Cardiac muscle cell (in vitro differentiated cells and primary cell): ENCODE measurements at regions not wholly inside any gene's neighbourhood (a gene's known extent, or its start where the extent isn't known, plus 50 kb on each side); places are given as distances from the start of the nearest gene placed in this dataset.

ENCODE experiments used
- DNase-seq, 2 donors: peaks; one replicate each; pipeline versions ENCODE4 v3.0.0 to v3.0.0-alpha.2; 2010 to 2017; ENCODE audit warnings: low read depth in 1 of 2, low spot score in 1 of 2
- H3K27ac ChIP-seq: fragments of 200-600 bp; sonication (generic); 2 replicates; pipeline ENCODE4 v1.5.1; 2016
- H3K27me3 ChIP-seq: fragments of 200-600 bp; sonication (generic); 2 replicates; pipeline ENCODE4 v1.6.0; 2016; ENCODE audit warnings: control low read depth
- H3K36me3 ChIP-seq: fragments of 200-600 bp; sonication (generic); 2 replicates; pipeline ENCODE4 v1.5.1; 2016; ENCODE audit warnings: control low read depth
- H3K4me1 ChIP-seq: fragments of 200-600 bp; sonication (generic); 2 replicates; pipeline ENCODE4 v1.8.1; 2017; ENCODE audit warnings: low read depth, mild to moderate bottlenecking, mixed run types
- H3K4me3 ChIP-seq: fragments of 200-600 bp; sonication (generic); 2 replicates; pipeline ENCODE4 v1.5.1; 2016; ENCODE audit warnings: mild to moderate bottlenecking
- H3K9me3 ChIP-seq: fragments of 200-600 bp; sonication (generic); 2 replicates; pipeline ENCODE4 v1.5.1; 2017; ENCODE audit warnings: low read depth, mild to moderate bottlenecking, control low read depth
- CTCF ChIP-seq: IDR thresholded peaks from 2 replicates; pipeline ENCODE4 v1.5.1; 2012; ENCODE audit warnings: low read depth, mild to moderate bottlenecking, low read length

DNA sequence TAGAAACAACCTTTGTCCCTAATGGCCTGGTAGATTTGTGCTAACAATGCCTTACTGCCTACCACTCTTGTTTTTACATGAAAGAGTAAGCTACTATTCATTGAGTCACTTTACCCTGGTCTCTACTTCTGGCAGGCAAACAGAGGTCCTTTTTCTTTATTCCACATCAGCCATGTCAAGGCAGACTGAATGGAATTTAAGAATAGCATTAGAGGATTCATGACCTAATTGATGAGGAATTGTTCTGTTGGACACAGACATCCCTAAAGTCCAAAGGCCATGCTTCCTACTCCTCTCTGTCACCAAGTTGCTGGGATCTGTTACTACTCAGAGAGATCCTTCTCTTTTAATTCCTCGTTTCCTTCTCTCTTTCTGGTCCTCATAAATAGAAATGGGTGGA lies 229.1 kb upstream of the ZP4 start:
- no peak for TF ChIP-seq CTCF
- Histone ChIP-seq H3K27me3 (no peaks in the 10 kb centered on the region), H3K27ac (no peak overlapping the region), H3K4me1 (no peaks in the 10 kb centered on the region), H3K9me3 (no peaks in the 10 kb centered on the region), H3K4me3 (no peak overlapping the region), H3K36me3 (no peaks in the 10 kb centered on the region)
- DNase-seq: no peak

GRCh38 chr1:238119060-238119459 lies 228.3 kb upstream of the ZP4 start:
- H3K4me3 ChIP-seq: no peak overlapping the region
- no peak overlapping the region for H3K27ac ChIP-seq
- DNase-seq: no peak
- no peaks in the 10 kb centered on the region for H3K36me3 ChIP-seq
- no peaks in the 10 kb centered on the region for H3K9me3 ChIP-seq
- no peaks in the 10 kb centered on the region for H3K27me3 ChIP-seq
- no peaks in the 10 kb centered on the region for H3K4me1 ChIP-seq
- no peak for TF ChIP-seq CTCF

DNA sequence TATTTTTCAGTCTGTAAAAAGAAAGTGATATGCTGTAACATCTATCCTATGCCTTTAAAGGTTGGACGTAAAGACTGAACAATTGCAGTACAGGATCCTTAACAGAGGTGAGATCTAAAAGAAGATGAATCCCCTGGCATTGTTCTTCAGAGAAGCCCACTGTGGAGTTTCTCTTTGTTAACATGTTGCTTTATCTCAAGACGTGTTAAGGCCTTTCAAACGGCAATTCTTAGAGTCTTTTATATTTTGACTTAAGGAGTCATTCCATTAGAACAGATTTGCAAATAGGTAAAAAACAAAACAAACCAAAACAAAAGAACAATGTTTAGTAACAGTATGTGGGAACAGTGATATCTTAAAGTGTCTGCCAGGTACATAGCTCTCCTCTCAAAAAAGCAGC lies 225.1 kb upstream of the ZP4 start:
- Histone ChIP-seq H3K36me3 (no peaks in the 10 kb centered on the region), H3K4me1 (no peaks in the 10 kb centered on the region), H3K9me3 (no peaks in the 10 kb centered on the region), H3K4me3 (no peak overlapping the region), H3K27me3 (no peaks in the 10 kb centered on the region), H3K27ac (no peak overlapping the region)
- no peak for TF ChIP-seq CTCF
- no peak for DNase-seq

DNA sequence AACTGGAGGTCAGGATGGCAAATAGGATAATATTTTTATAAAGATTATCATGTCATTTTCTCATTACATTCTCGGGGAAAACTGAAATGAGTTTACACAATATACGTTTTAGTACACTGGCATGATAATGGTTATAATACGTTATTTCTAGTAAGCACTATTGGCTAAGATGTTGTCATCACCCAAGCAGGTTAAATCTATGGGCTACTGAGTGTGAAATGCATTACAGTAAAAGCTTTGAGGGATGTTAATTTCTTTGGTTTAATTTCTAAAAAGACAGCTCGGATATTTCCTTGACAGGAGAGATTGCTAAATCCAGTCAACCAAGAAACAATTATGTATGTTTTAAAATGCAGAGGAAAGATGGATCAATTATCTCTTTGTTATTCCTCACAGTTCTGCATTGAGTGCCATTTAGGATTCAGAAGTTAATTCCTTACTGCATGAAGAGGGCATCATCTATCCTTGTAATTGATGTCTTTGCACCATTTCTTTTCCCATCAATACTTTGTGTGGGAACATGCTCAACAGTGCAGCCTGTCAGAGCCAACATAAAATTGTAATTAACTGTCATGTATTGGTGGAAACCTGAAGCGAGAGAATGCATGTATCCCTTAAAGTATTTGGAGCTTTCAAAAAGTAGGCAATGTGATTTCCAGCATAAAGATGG lies 222.4 kb upstream of the ZP4 start:
- no peak overlapping the region for H3K27ac ChIP-seq
- no peak for TF ChIP-seq CTCF
- no peaks in the 10 kb centered on the region for H3K36me3 ChIP-seq
- H3K4me1 ChIP-seq: no peaks in the 10 kb centered on the region
- no peaks in the 10 kb centered on the region for H3K9me3 ChIP-seq
- no peaks in the 10 kb centered on the region for H3K27me3 ChIP-seq
- H3K4me3 ChIP-seq: no peak overlapping the region
- no peak for DNase-seq

- Histone ChIP-seq H3K27ac (no peak overlapping the region), H3K9me3 (no peaks in the 10 kb centered on the region), H3K36me3 (no peaks in the 10 kb centered on the region), H3K4me3 (no peak overlapping the region), H3K4me1 (no peaks in the 10 kb centered on the region), H3K27me3 (no peaks in the 10 kb centered on the region)
- no peak for DNase-seq
- no peak for TF ChIP-seq CTCF
Measured at GRCh38 chr1:238111516-238111915, 220.8 kb upstream of the ZP4 start.
